ENCODE measurements at regions not wholly inside any gene's neighbourhood (a gene's known extent, or its start where the extent isn't known, plus 50 kb on each side); places are given as distances from the start of the nearest gene placed in this dataset.

GRCh38 chr4:153929675-153930074 lies 140.8 kb upstream of the SFRP2 start:
- ChIA-PET CTCF (no interaction called here), POLR2A (no interaction called here)
- TF ChIP-seq, protein P1, sequence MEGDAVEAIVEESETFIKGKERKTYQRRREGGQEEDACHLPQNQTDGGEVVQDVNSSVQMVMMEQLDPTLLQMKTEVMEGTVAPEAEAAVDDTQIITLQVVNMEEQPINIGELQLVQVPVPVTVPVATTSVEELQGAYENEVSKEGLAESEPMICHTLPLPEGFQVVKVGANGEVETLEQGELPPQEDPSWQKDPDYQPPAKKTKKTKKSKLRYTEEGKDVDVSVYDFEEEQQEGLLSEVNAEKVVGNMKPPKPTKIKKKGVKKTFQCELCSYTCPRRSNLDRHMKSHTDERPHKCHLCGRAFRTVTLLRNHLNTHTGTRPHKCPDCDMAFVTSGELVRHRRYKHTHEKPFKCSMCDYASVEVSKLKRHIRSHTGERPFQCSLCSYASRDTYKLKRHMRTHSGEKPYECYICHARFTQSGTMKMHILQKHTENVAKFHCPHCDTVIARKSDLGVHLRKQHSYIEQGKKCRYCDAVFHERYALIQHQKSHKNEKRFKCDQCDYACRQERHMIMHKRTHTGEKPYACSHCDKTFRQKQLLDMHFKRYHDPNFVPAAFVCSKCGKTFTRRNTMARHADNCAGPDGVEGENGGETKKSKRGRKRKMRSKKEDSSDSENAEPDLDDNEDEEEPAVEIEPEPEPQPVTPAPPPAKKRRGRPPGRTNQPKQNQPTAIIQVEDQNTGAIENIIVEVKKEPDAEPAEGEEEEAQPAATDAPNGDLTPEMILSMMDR (IDR thresholded peaks at IDR 0.05; ENCODE audit: control extremely low read depth, extremely low read depth, low read depth, missing control alignments), result no peak
- DNase-seq (ENCODE audit: extremely low spot score), result no peak

- ChIA-PET POLR2A (no interaction called here), CTCF (interaction anchor here (1.8 kb wide), 1 partner anchor 12 kb away, joined by 7 read pairs; no protein-coding TSS in a partner anchor)
- no peak for DNase-seq (ENCODE audit: extremely low spot score)
- TF ChIP-seq, protein P1 (IDR thresholded peaks at IDR 0.05; ENCODE audit: control extremely low read depth, extremely low read depth, low read depth, missing control alignments), result no peak
Observed at GRCh38 chr4:153927451-153927850, 138.6 kb upstream of the SFRP2 start.

GRCh38 chr4:153922148-153922547 lies 133.3 kb upstream of the SFRP2 start:
- ChIA-PET CTCF (no interaction called here), POLR2A (no interaction called here)
- TF ChIP-seq, protein P1 (IDR thresholded peaks at IDR 0.05; ENCODE audit: control extremely low read depth, extremely low read depth, low read depth, missing control alignments), result no peak
- no peak for DNase-seq (ENCODE audit: extremely low spot score)

GRCh38 chr4:153919667-153920066 lies 130.8 kb upstream of the SFRP2 start:
- DNase-seq (ENCODE audit: extremely low spot score), result no peak
- TF ChIP-seq, protein P1 (IDR thresholded peaks at IDR 0.05; ENCODE audit: control extremely low read depth, extremely low read depth, low read depth, missing control alignments), result no peak
- CTCF ChIA-PET, result no interaction called here
- POLR2A ChIA-PET, result no interaction called here

- ChIA-PET CTCF (no interaction called here), POLR2A (no interaction called here)
- DNase-seq (ENCODE audit: extremely low spot score), result no peak
- TF ChIP-seq, protein P1 (IDR thresholded peaks at IDR 0.05; ENCODE audit: control extremely low read depth, extremely low read depth, low read depth, missing control alignments), result no peak
Observed at GRCh38 chr4:153916273-153916755, 127.4 kb upstream of the SFRP2 start.

GRCh38 chr4:153912301-153912700 lies 123.4 kb upstream of the SFRP2 start:
- DNase-seq (ENCODE audit: extremely low spot score), result no peak
- ChIA-PET CTCF (no interaction called here), POLR2A (no interaction called here)
- TF ChIP-seq, protein P1 (IDR thresholded peaks at IDR 0.05; ENCODE audit: control extremely low read depth, extremely low read depth, low read depth, missing control alignments), result no peak

- no peak for DNase-seq (ENCODE audit: extremely low spot score)
- CTCF ChIA-PET, result interaction anchor here (1.8 kb wide), 1 partner anchor 17 kb away, joined by 3 read pairs; no protein-coding TSS in a partner anchor
- POLR2A ChIA-PET, result no interaction called here
- TF ChIP-seq, protein P1 (IDR thresholded peaks at IDR 0.05; ENCODE audit: control extremely low read depth, extremely low read depth, low read depth, missing control alignments), result no peak
Observed at GRCh38 chr4:153909672-153910071, 120.8 kb upstream of the SFRP2 start.
